Left lobe of liver (tissue), 2 donors: ENCODE measurements at regions not wholly inside any gene's neighbourhood (a gene's known extent, or its start where the extent isn't known, plus 50 kb on each side); places are given as distances from the start of the nearest gene placed in this dataset.
A peak's percentile ranks its signal among the peaks of the same experiment; 100 is the strongest.

ENCODE experiments used
- ATAC-seq: fragments of 200-7000 bp; cut with Tn5 transposase; one replicate; pipeline ENCODE4 v1.9.1; 2020; ENCODE audit warnings: mild to moderate bottlenecking, moderate library complexity
- DNase-seq: peaks from one replicate; pipeline ENCODE4 v3.0.0-alpha.2; 2020; ENCODE audit warnings: low spot score
- donor health status: DM: no; HTN: no; CAD: no; lungs with moderate emphysema.
- donor health status: DM: no; HTN: yes; CAD: no.

- no peak for DNase-seq
- no peak for ATAC-seq
Measured at GRCh38 chr15:98408231-98408630, 240.1 kb upstream of the IGF1R start.

- DNase-seq, result no peak
- ATAC-seq, result no peak
Measured at GRCh38 chr15:98410328-98410727, 238.0 kb upstream of the IGF1R start.

- ATAC-seq (no peak), DNase-seq (no peak)
Measured at GRCh38 chr15:98412852-98413251, 235.5 kb upstream of the IGF1R start.

GRCh38 chr15:98413933-98414546 is 234.3 kb upstream of the IGF1R start:
- DNase-seq, result no peak
- no peak for ATAC-seq

GRCh38 chr15:98416222-98416855 is 232.0 kb upstream of the IGF1R start:
- DNase-seq (no peak), ATAC-seq (no peak)

GRCh38 chr15:98417346-98417745 is 231.0 kb upstream of the IGF1R start:
- ATAC-seq (no peak), DNase-seq (no peak)

GRCh38 chr15:98418122-98418521 is 230.2 kb upstream of the IGF1R start:
- no peak for ATAC-seq

GRCh38 chr15:98419173-98419780 is 229.1 kb upstream of the IGF1R start:
- DNase-seq (no peak), ATAC-seq (no peak)

More at GRCh38 chr15:98418122-98418521, 230.2 kb upstream of the IGF1R start:
- no peak for DNase-seq

- DNase-seq, result no peak
- ATAC-seq, result no peak
Measured at GRCh38 chr15:98420837-98421236, 227.5 kb upstream of the IGF1R start.

- ATAC-seq (peak; percentile 96), DNase-seq (peak; percentile 68)
Measured at GRCh38 chr15:98421419-98422129, 226.8 kb upstream of the IGF1R start.

- no peak for ATAC-seq
Measured at GRCh38 chr15:98422130-98422478, 226.2 kb upstream of the IGF1R start.

GRCh38 chr15:98425173-98425572 is 223.2 kb upstream of the IGF1R start:
- no peak for DNase-seq
- no peak for ATAC-seq

More at GRCh38 chr15:98422130-98422478, 226.2 kb upstream of the IGF1R start:
- no peak for DNase-seq

GRCh38 chr15:98427321-98427720 is 221.0 kb upstream of the IGF1R start:
- DNase-seq, result no peak
- no peak for ATAC-seq

- ATAC-seq, result peak; percentile 96
- peak; percentile 77 for DNase-seq
Measured at GRCh38 chr15:98428253-98428989, 219.9 kb upstream of the IGF1R start.

GRCh38 chr15:98431171-98431570 is 217.2 kb upstream of the IGF1R start:
- ATAC-seq, result no peak

GRCh38 chr15:98433346-98433745 is 215.0 kb upstream of the IGF1R start:
- DNase-seq (no peak), ATAC-seq (no peak)

More at GRCh38 chr15:98431171-98431570, 217.2 kb upstream of the IGF1R start:
- no peak for DNase-seq

GRCh38 chr15:98433856-98434255 is 214.5 kb upstream of the IGF1R start:
- DNase-seq, result no peak
- no peak for ATAC-seq

- no peak for DNase-seq
- no peak for ATAC-seq
Measured at GRCh38 chr15:98437752-98438151, 210.6 kb upstream of the IGF1R start.

- no peak for DNase-seq
- ATAC-seq, result no peak
Measured at GRCh38 chr15:98438326-98438725, 210.0 kb upstream of the IGF1R start.

- no peak for DNase-seq
Measured at GRCh38 chr15:98438907-98439306, 209.4 kb upstream of the IGF1R start.

GRCh38 chr15:98439523-98439942 is 208.8 kb upstream of the IGF1R start:
- ATAC-seq, result no peak
- no peak for DNase-seq

More at GRCh38 chr15:98438907-98439306, 209.4 kb upstream of the IGF1R start:
- no peak for ATAC-seq
